ENCODE measurements at regions not wholly inside any gene's neighbourhood (a gene's known extent, or its start where the extent isn't known, plus 50 kb on each side); places are given as distances from the start of the nearest gene placed in this dataset.

DNA sequence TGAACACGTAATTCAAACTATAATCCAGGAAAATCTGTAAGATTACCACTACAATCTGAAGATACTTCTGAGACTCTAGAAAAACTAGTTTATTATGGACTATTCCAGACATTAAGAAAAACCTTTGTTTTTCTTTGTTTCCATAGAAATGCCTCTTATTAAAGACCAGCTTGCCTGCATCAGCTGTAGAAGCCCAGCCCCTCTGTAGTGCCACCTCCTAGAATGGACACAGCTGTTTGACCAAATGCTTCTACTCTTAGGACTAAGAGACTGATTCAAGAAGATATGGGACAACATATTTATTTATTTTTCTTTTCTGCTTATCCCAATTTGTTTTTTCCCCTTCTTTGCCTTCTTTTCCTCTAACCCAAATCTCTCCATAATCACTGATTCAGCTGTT, 93.8 kb downstream of the CXCL12 start:
- Histone ChIP-seq H3K27me3 (no peaks in the 10 kb centered on the region), H3K36me3 (no peaks in the 10 kb centered on the region), H3K4me1 (peaks cover 14 to 48% (median 36%) of the 10 kb centered on the region in 4 donors), H3K27ac (replicated peaks in 1 of 4) (peak overlapping the region in 1 of 4 donors; percentile 17), H3K9me3 (no peaks in the 10 kb centered on the region), H3K4me3 (no peak overlapping the region)
- no peak for TF ChIP-seq POLR2A (IDR thresholded peaks at IDR 0.05; ENCODE audit: low read depth)
- no peak for TF ChIP-seq POLR2AphosphoS5 (IDR thresholded peaks at IDR 0.05)
- no peak for TF ChIP-seq EP300 (IDR thresholded peaks at IDR 0.05)
- TF ChIP-seq, protein P1, sequence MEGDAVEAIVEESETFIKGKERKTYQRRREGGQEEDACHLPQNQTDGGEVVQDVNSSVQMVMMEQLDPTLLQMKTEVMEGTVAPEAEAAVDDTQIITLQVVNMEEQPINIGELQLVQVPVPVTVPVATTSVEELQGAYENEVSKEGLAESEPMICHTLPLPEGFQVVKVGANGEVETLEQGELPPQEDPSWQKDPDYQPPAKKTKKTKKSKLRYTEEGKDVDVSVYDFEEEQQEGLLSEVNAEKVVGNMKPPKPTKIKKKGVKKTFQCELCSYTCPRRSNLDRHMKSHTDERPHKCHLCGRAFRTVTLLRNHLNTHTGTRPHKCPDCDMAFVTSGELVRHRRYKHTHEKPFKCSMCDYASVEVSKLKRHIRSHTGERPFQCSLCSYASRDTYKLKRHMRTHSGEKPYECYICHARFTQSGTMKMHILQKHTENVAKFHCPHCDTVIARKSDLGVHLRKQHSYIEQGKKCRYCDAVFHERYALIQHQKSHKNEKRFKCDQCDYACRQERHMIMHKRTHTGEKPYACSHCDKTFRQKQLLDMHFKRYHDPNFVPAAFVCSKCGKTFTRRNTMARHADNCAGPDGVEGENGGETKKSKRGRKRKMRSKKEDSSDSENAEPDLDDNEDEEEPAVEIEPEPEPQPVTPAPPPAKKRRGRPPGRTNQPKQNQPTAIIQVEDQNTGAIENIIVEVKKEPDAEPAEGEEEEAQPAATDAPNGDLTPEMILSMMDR (IDR thresholded peaks at IDR 0.05) = no peak
- intact Hi-C loops (cut with DNase I) = no loop called here
- WGBS = 77% methylated on average over 1 of the region's 1 CpG
- DNase-seq (ENCODE audit: extremely low spot score) = no peak

DNA sequence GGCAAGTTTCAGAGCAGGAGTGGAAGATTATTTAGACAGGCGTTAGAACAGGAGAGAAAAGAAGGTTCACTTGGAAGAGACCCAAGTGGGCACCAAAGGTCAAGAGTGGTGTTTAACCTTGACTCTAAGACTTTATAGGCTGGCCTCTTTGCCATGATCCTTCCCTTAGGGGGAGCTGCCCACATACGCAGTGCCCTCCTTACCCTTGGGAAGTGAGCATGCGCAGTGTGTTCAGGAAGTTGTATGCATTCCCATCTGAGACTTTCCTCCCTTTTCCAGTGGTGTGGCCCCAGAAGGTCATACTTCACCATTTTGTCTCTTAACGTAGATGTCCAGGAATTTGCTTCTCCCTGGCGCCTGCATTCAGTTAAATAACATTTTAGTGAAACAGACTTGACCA, 95.8 kb downstream of the CXCL12 start:
- TF ChIP-seq POLR2AphosphoS5 (IDR thresholded peaks at IDR 0.05) (no peak), POLR2A (IDR thresholded peaks at IDR 0.05; ENCODE audit: low read depth) (no peak), EP300 (IDR thresholded peaks at IDR 0.05) (no peak)
- TF ChIP-seq, protein P1 (IDR thresholded peaks at IDR 0.05) = no peak
- H3K36me3 ChIP-seq = no peaks in the 10 kb centered on the region
- peak; percentile 72 for DNase-seq (ENCODE audit: extremely low spot score)
- H3K4me3 ChIP-seq = no peak overlapping the region
- H3K4me1 ChIP-seq = peaks cover 9 to 29% (median 20%) of the 10 kb centered on the region in 4 donors
- H3K27ac ChIP-seq (replicated peaks in 1 of 4) = no peak overlapping the region
- WGBS = 84% methylated on average over 5 of the region's 5 CpGs
- no peaks in the 10 kb centered on the region for H3K27me3 ChIP-seq
- no peaks in the 10 kb centered on the region for H3K9me3 ChIP-seq
- intact Hi-C loops (cut with DNase I) = no loop called here

DNA sequence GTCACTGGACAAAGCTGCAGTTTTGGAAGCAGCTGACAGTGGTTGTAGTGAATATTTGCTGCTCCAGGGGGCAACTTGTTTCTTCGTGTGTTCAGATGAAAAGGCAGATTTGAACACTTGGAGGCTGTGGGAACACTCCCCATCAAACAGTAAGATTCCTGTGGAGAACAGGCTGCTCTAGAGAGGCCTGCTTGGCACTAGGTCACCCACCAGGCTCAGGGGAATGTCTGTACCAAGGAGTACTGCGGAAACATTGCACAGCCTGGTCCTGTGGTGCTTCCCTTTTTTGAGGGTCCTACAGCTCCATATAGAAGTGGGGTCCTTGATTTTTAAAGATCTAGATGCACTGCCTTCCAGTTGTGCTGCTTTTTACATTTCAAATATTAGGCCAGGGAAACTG, 97.5 kb downstream of the CXCL12 start:
- Histone ChIP-seq H3K36me3 (no peaks in the 10 kb centered on the region), H3K27me3 (no peaks in the 10 kb centered on the region), H3K27ac (replicated peaks in 1 of 4) (no peak overlapping the region), H3K4me1 (peaks cover 0 to 11% (median 4%) of the 10 kb centered on the region in 4 donors), H3K9me3 (no peaks in the 10 kb centered on the region), H3K4me3 (no peak overlapping the region)
- no peak for TF ChIP-seq POLR2AphosphoS5 (IDR thresholded peaks at IDR 0.05)
- no peak for TF ChIP-seq EP300 (IDR thresholded peaks at IDR 0.05)
- no peak for TF ChIP-seq POLR2A (IDR thresholded peaks at IDR 0.05; ENCODE audit: low read depth)
- TF ChIP-seq, protein P1 (IDR thresholded peaks at IDR 0.05) = no peak
- peak; percentile 88 for DNase-seq (ENCODE audit: extremely low spot score)
- whole genome bisulfite sequencing = 69% methylated on average over 2 of the region's 2 CpGs
- intact Hi-C loops (cut with DNase I) = no loop called here

DNA sequence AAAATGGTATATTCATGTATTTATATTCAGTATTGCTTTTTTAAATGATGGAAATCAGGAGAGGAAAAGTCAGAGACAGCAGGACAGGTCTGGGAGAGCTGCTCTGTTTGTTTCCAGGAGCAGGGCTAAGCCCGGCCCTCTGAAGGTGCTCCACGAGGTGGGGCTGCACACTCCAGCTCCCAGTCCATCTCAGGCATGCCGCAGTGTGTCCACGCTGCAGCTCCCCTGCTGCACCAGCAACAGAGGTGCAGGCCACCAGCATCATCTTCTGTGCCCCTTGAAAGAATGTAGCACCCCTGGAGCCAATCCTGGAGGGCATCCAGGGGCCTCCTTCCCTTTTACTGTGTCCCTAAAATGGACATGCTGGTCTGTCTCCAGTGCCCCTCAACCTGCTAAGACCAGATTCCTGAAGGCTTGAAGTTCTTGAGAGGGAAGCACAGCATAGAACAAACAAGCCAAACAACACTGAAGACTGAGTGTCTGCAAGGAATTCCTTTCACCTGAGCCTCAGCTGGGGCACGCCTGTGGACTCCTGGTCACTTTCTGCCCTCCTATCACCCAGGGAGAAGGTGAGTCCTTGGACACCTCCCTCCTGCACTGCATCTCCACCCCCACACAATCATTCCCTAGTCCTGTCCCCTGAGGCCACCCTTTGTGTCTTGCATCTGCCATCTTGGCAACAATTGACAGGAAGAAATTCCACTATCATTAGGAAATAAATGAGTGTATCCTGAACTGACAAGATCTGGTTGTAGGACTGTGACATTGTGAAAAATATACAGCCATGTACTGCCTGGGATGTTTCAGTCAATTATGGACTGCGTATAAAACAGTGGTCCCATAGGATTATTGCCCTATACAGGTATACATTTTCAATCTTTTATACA, 100.5 kb downstream of the CXCL12 start:
- H3K4me1 ChIP-seq = peaks cover 0 to 9% (median 6%) of the 10 kb centered on the region in 4 donors
- no peaks in the 10 kb centered on the region for H3K36me3 ChIP-seq
- H3K27ac ChIP-seq (replicated peaks in 1 of 4) = no peak overlapping the region
- H3K9me3 ChIP-seq = no peaks in the 10 kb centered on the region
- TF ChIP-seq EP300 (IDR thresholded peaks at IDR 0.05) (no peak), POLR2AphosphoS5 (IDR thresholded peaks at IDR 0.05) (no peak), POLR2A (IDR thresholded peaks at IDR 0.05; ENCODE audit: low read depth) (no peak)
- TF ChIP-seq, protein P1 (IDR thresholded peaks at IDR 0.05) = no peak
- intact Hi-C loops (cut with DNase I) = no loop called here
- WGBS = 94% methylated on average over 6 of the region's 6 CpGs
- no peaks in the 10 kb centered on the region for H3K27me3 ChIP-seq
- no peak for DNase-seq (ENCODE audit: extremely low spot score)
- no peak overlapping the region for H3K4me3 ChIP-seq
